ENCODE measurements at regions not wholly inside any gene's neighbourhood (a gene's known extent, or its start where the extent isn't known, plus 50 kb on each side); places are given as distances from the start of the nearest gene placed in this dataset.

DNA sequence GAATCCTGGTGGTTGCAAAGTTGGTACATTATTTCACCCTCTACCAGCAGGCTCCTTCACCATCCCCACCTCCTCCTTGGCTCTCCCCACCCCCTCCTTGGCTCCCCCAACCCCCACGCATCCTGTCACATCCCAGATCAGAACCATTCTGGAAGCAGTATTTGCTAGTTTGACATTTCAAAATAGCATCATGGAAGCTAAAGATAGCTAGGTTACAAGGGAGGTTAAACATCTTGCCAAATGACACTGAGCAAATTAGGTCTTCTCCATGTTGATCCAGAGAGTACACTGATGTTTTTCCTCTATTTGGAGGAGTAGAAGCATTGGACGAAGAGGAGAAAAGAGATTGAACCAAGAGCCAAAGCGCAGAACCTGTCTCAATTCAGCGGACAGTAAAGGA, 158.9 kb upstream of the FGGY start:
- Histone ChIP-seq H3K9me3 (ENCODE audit: low read depth, low read length, poor library complexity, severe bottlenecking) (no peaks in the 10 kb centered on the region), H3K4me3 (ENCODE audit: low read depth, low read length, poor library complexity, severe bottlenecking) (no peak overlapping the region), H3K27me3 (replicated peaks; ENCODE audit: insufficient read depth, low read depth, low read length, poor library complexity) (no peaks in the 10 kb centered on the region), H3K4me1 (ENCODE audit: insufficient read depth, low read length, poor library complexity, severe bottlenecking) (peaks cover 12% of the 10 kb centered on the region), H3K36me3 (ENCODE audit: insufficient read depth, low read length, poor library complexity, severe bottlenecking) (no peaks in the 10 kb centered on the region), H3K27ac (ENCODE audit: low read depth, low read length, poor library complexity, severe bottlenecking) (no peak overlapping the region)
- DNase-seq (ENCODE audit: low spot score), result no peak
- intact Hi-C loops (cut with micrococcal nuclease; ENCODE audit: unreplicated experiment), result no loop called here
- BruUV-seq (replicated peaks), result no TSS peak
- ChIA-PET POLR2A (ENCODE audit: low non-redundant PET) (no interaction called here), CTCF (no interaction called here)
- no peak for TF ChIP-seq EZH2 (IDR thresholded peaks at IDR 0.05; ENCODE audit: borderline replicate concordance, low read depth, low read length, poor library complexity, severe bottlenecking)

DNA sequence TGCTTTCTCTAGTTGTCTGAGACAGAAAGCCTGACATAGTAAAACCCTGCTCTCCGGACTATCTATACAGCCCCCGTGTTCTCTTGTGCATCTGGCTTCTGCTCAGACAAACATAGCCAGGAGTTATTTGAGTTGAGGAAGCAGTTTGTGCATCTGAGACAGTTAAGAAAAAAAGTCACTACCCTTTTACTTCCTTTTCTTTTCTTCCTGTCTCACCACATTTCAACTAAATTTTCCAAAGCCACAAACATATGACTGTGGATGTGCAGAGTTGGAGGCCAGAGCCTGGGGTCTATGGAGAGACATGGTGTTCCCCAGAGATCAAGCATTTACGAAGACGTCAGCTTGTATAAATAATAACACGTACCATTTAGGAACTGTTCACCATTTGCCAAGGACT, 158.5 kb upstream of the FGGY start:
- H3K36me3 ChIP-seq (ENCODE audit: insufficient read depth, low read length, poor library complexity, severe bottlenecking), result no peaks in the 10 kb centered on the region
- no peak for DNase-seq (ENCODE audit: low spot score)
- H3K4me1 ChIP-seq (ENCODE audit: insufficient read depth, low read length, poor library complexity, severe bottlenecking), result peaks cover 8% of the 10 kb centered on the region
- no peak overlapping the region for H3K4me3 ChIP-seq (ENCODE audit: low read depth, low read length, poor library complexity, severe bottlenecking)
- POLR2A ChIA-PET (ENCODE audit: low non-redundant PET), result no interaction called here
- CTCF ChIA-PET, result no interaction called here
- BruUV-seq (replicated peaks), result no TSS peak
- no peaks in the 10 kb centered on the region for H3K9me3 ChIP-seq (ENCODE audit: low read depth, low read length, poor library complexity, severe bottlenecking)
- intact Hi-C loops (cut with micrococcal nuclease; ENCODE audit: unreplicated experiment), result no loop called here
- no peaks in the 10 kb centered on the region for H3K27me3 ChIP-seq (replicated peaks; ENCODE audit: insufficient read depth, low read depth, low read length, poor library complexity)
- TF ChIP-seq, protein P1, sequence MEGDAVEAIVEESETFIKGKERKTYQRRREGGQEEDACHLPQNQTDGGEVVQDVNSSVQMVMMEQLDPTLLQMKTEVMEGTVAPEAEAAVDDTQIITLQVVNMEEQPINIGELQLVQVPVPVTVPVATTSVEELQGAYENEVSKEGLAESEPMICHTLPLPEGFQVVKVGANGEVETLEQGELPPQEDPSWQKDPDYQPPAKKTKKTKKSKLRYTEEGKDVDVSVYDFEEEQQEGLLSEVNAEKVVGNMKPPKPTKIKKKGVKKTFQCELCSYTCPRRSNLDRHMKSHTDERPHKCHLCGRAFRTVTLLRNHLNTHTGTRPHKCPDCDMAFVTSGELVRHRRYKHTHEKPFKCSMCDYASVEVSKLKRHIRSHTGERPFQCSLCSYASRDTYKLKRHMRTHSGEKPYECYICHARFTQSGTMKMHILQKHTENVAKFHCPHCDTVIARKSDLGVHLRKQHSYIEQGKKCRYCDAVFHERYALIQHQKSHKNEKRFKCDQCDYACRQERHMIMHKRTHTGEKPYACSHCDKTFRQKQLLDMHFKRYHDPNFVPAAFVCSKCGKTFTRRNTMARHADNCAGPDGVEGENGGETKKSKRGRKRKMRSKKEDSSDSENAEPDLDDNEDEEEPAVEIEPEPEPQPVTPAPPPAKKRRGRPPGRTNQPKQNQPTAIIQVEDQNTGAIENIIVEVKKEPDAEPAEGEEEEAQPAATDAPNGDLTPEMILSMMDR (conservative IDR thresholded peaks at IDR 0.05; ENCODE audit: low read depth, low read length), result no peak
- no peak for TF ChIP-seq EZH2 (IDR thresholded peaks at IDR 0.05; ENCODE audit: borderline replicate concordance, low read depth, low read length, poor library complexity, severe bottlenecking)
- H3K27ac ChIP-seq (ENCODE audit: low read depth, low read length, poor library complexity, severe bottlenecking), result no peak overlapping the region

DNA sequence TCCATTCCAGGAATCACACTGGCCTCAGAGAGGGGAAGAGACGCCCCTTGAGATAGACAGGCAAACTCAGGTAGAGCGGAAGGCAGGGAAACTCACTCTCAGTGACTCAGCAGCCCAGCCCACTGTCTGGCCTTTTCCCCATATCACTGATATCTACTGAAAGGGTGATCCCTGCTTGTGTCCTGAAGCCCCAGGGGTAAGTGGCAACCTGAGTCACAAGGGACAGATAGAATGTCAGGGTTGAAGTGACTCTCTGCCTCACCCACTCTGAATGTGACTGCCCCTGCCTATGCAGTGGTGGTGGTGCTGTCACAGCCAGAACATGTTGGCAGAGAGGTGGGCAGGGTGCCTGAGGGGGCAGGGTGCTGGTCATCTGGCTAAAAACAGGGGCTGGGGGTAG, 157.5 kb upstream of the FGGY start:
- intact Hi-C loops (cut with micrococcal nuclease; ENCODE audit: unreplicated experiment), result no loop called here
- BruUV-seq (replicated peaks), result no TSS peak
- Histone ChIP-seq H3K4me3 (ENCODE audit: low read depth, low read length, poor library complexity, severe bottlenecking) (no peak overlapping the region), H3K9me3 (ENCODE audit: low read depth, low read length, poor library complexity, severe bottlenecking) (no peaks in the 10 kb centered on the region), H3K4me1 (ENCODE audit: insufficient read depth, low read length, poor library complexity, severe bottlenecking) (peaks cover 16% of the 10 kb centered on the region), H3K27ac (ENCODE audit: low read depth, low read length, poor library complexity, severe bottlenecking) (no peak overlapping the region), H3K36me3 (ENCODE audit: insufficient read depth, low read length, poor library complexity, severe bottlenecking) (no peaks in the 10 kb centered on the region), H3K27me3 (replicated peaks; ENCODE audit: insufficient read depth, low read depth, low read length, poor library complexity) (no peaks in the 10 kb centered on the region)
- POLR2A ChIA-PET (ENCODE audit: low non-redundant PET), result no interaction called here
- CTCF ChIA-PET, result no interaction called here
- DNase-seq (ENCODE audit: low spot score), result no peak
- TF ChIP-seq EZH2 (IDR thresholded peaks at IDR 0.05; ENCODE audit: borderline replicate concordance, low read depth, low read length, poor library complexity, severe bottlenecking), result no peak
- TF ChIP-seq, protein P1 (conservative IDR thresholded peaks at IDR 0.05; ENCODE audit: low read depth, low read length), result no peak

DNA sequence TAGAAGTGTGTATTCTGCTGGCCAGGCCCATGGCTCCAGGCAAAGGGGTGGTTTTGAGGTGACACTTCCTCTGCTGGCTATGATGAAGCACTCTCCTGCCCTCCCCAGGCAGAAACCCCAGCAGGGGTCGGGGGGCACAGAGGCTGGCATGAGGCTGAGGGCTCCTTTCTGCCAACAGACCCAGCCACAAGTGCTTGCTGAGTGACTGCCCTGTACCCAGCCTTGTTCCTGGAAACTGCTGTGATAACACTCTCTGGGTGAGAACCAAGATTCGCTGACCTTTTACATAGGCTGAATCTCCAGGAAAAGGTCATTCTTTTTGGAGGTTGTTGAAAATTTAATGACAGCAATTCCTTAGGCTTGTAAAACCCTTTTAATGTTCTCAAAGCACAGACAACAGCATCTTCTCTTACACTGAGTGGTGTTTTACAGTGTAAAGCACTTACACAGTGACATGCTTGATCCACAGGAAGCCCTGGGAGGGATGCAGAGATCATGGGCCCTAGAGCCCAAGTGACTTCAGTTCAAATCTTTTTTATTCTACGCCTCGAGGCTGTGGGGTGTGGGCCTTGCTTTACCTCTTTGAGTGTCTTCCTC, 155.5 kb upstream of the FGGY start:
- BruUV-seq (replicated peaks), result no TSS peak
- Histone ChIP-seq H3K9me3 (ENCODE audit: low read depth, low read length, poor library complexity, severe bottlenecking) (no peaks in the 10 kb centered on the region), H3K4me1 (ENCODE audit: insufficient read depth, low read length, poor library complexity, severe bottlenecking) (peaks cover 8% of the 10 kb centered on the region), H3K4me3 (ENCODE audit: low read depth, low read length, poor library complexity, severe bottlenecking) (no peak overlapping the region), H3K36me3 (ENCODE audit: insufficient read depth, low read length, poor library complexity, severe bottlenecking) (no peaks in the 10 kb centered on the region), H3K27ac (ENCODE audit: low read depth, low read length, poor library complexity, severe bottlenecking) (no peak overlapping the region), H3K27me3 (replicated peaks; ENCODE audit: insufficient read depth, low read depth, low read length, poor library complexity) (no peaks in the 10 kb centered on the region)
- ChIA-PET CTCF (no interaction called here), POLR2A (ENCODE audit: low non-redundant PET) (no interaction called here)
- no peak for DNase-seq (ENCODE audit: low spot score)
- intact Hi-C loops (cut with micrococcal nuclease; ENCODE audit: unreplicated experiment), result no loop called here
- TF ChIP-seq, protein P1 (conservative IDR thresholded peaks at IDR 0.05; ENCODE audit: low read depth, low read length), result no peak
- TF ChIP-seq EZH2 (IDR thresholded peaks at IDR 0.05; ENCODE audit: borderline replicate concordance, low read depth, low read length, poor library complexity, severe bottlenecking), result no peak

All from A673 (cell line).